HG03060 (cell line): ENCODE measurements at regions not wholly inside any gene's neighbourhood (a gene's known extent, or its start where the extent isn't known, plus 50 kb on each side); places are given as distances from the start of the nearest gene placed in this dataset.

Experiments
- ATAC-seq: cut with Tn5 transposase; IDR thresholded peaks from one replicate; pipeline ENCODE4 v1.9.1; 2021; ENCODE audit warnings: low read depth, moderate number of reproducible peaks; ENCODE audit not compliant: unreplicated experiment

GRCh38 chr18:73966954-73967353 lies 180.7 kb downstream of the FBXO15 start:
- no peak for ATAC-seq

DNA sequence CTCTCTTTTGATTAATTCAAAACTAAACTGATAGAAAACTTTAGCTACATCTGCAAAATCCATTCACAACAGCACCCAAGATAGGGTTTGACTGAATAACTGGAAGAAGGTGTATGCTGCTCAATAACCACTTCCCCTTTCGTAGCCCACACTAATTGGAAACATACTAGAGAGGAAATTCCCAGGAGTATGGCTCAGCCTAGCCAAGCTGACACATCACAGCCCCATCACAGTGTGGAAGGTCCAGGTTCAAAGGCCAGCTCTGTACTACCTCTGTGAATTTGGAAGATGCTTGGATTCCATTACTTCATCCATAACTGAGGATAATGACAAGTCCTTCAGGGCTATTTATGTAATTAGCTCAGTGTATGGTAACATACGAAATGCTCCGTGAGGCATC lies 185.4 kb downstream of the FBXO15 start:
- no peak for ATAC-seq

DNA sequence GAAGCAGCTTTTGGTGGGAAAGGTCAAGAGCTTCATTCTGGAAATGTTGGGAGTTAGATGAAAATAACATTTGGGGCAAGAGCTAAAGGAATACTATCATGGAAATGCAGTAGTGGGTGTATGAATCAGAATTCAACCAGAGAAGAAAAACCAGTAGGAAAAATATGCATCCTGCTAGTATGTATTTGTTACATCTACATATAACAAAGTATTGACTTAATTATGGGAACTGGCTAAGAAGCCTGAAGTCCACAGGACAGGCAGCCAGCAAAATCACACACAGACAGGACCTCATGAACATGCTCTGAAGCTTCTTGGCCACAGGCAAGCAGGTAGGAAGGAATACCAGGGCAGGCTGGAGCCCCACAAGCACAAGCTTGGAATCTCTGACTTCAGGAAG lies 185.8 kb downstream of the FBXO15 start:
- ATAC-seq: no peak

DNA sequence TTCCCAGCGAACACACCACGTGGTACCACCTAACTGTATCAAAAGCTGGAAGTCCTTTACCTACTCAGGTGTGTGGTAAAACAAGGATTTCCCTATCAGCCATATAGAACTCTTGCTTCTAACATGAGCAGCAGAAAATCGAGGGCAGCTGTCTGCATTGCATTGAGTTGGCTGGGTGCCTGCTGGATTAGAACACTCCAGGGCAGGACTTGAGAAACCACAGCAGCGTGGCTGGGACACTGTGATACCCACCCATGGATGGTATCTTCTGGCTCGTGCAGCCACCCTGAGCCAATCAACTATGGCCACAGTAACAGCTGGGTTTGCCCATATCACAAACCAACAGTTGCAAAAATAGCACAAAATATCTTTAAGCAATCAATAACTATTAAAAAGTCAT lies 188.3 kb downstream of the FBXO15 start:
- no peak for ATAC-seq

DNA sequence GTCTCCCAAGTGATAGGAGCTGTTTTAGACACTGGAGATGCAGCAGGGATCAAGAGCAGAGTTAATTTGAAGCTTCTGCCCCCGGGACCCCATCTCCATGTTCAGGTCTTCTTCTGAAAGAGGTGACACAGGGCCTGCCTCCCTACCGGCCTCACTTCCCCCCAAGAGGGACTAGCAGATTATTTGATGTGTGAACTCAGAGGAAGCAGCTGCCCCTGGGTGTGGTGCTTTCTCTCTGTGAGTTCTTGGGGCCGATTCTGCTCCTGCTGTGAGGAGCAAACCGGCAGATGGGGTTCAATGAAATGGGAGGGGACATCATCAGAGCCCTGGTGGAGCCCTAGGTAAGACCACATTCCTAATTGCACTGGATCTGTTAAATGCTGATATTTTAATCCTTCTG lies 193.4 kb downstream of the FBXO15 start:
- no peak for ATAC-seq

- ATAC-seq: no peak
Observed at GRCh38 chr18:73952296-73952946, 195.2 kb downstream of the FBXO15 start.

DNA sequence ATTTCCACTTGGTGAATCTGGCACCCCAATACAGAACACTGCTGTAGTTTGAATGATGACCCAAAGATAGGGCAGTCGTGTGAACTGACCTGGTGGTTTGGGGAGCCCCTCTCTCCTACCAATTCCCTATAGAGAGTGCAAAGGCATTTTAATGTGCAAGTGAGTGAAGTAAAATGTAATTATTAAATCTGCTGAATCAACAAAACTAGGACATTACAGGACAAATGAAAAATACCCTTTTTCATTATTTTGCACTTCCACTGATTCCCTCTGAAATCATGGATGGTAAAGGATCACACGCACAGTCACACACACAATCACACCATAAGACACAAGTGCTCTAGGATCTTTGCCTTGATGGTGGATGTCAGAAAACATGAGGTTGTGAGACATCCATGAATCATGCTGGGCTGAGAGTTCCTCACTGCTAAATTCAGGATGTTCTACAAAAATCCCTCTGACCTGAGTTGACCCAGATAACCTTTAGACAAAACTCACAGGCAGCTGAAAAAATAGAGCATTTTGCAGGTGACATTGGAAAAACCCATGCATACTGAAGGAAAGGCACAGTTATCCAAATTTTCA lies 197.4 kb downstream of the FBXO15 start:
- ATAC-seq: no peak

GRCh38 chr18:73948497-73948896 lies 199.1 kb downstream of the FBXO15 start:
- no peak for ATAC-seq

DNA sequence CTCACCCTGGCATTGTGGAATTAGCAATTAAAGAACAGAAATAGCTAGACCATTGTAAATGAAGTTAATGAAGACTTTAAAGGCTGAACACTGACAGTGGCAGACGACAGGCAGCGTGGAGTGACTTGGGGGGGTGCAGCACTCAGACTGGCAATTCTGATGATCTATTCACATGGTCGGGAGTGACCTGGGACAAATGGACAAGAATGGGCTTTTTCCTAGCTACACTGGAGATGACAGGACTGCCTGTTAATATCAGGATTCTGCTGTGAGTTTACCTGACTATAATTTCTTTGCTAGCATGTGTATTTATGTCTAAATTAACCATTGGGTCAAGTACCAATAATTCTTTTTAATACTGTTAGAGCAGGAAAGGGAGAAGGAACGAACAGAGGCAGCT lies 199.6 kb downstream of the FBXO15 start:
- ATAC-seq: no peak

- ATAC-seq: no peak
Observed at GRCh38 chr18:73947180-73947921, 200.3 kb downstream of the FBXO15 start.

- no peak for ATAC-seq
Observed at GRCh38 chr18:73945130-73945792, 202.4 kb downstream of the FBXO15 start.

DNA sequence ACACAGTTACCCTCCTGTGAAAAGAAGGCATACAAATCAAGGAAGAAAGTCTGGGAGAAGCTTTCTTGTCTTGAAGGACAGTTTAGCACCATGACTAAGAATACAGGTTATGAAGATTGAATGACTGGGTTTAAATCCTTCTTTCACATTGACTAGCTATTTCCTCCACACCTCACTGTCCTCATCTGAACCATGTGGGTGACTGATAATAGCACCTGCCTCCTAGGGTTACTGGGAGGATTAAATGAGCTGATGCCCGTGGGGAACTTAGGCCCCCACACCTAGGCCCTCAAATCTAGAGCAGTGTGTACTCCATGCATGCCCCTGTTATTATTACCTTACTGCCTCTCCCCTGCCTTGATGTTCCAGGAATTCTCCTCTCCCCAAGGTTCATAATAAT lies 202.9 kb downstream of the FBXO15 start:
- no peak for ATAC-seq

- no peak for ATAC-seq
Observed at GRCh38 chr18:73943763-73944162, 203.9 kb downstream of the FBXO15 start.

DNA sequence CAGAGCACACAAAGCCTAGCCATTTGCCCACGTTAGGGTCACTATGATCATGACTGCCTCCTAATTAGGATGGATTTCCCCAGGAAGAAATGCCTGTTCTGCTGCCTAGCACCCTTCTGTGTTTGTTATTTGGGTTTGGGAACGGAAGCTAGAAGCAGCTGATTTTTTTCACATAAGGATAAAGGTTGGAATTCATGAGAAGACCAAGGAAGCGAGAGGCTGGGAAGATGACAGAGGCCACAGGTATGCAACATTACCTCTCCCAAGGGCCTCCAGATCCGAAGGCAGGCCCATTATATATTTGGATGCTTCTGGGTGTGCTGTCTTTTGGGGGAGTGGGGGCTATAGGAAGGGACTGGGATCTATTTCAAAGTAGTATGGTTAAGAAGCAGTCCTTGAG lies 204.7 kb downstream of the FBXO15 start:
- ATAC-seq: no peak

GRCh38 chr18:73942081-73942625 lies 205.5 kb downstream of the FBXO15 start:
- no peak for ATAC-seq

DNA sequence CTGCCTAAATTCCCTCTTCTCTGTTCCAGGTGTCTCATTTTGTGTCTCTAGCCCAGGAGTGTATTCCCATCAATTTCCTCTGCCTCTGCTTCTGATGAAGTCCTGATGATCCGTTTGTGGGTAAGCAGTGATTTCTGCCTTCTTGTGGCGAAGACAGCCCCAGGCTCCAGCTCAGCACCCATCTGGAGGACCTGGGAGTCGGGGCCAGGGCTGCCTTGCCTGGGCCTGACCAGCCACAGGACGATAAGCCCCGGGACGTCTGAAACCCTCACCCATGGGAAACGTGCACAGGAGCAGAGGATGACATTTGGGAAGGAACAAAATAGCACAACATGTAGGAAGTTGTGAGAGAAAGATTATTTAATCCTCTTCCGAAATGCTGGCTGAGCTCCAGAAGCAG lies 206.9 kb downstream of the FBXO15 start:
- no peak for ATAC-seq

DNA sequence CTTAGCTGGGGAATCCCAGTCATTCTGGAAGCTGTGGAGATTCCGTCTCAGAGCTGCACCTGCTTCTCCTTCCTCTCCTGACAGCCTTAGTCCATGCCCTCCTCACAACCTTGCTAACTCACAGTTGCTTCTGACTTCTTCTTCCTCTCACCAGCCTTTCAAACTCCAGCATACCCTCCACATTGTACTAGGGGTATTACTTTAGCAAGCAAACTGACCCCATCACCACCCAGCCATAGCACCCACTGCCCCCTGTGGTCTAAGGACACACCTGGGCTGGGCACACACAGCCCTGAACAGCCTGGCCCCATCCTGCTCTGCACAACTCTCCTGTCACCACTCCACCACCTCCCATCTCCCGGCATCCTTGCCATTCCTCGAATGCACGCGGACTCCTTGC lies 208.2 kb downstream of the FBXO15 start:
- no peak for ATAC-seq

DNA sequence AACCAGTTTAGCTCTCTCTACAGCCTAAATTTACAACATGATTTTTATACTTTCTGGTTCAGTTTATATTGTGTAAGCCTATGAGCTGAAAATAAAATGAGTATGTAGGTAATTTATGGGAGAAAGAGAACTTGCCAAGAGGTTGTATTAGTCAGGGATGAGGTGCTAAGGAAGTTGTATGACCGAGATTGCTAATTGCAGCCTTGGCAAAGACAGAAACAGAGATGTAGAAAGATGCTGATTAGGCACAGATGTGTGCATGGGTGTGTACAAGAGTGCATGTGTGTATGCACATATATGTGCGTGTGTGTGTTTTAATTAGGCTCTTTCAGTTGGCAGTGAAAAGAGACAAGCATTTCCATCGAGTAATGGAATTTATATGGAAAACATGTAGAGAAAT lies 213.9 kb downstream of the FBXO15 start:
- no peak for ATAC-seq

- ATAC-seq: no peak
Observed at GRCh38 chr18:73932976-73933375, 214.7 kb downstream of the FBXO15 start.

DNA sequence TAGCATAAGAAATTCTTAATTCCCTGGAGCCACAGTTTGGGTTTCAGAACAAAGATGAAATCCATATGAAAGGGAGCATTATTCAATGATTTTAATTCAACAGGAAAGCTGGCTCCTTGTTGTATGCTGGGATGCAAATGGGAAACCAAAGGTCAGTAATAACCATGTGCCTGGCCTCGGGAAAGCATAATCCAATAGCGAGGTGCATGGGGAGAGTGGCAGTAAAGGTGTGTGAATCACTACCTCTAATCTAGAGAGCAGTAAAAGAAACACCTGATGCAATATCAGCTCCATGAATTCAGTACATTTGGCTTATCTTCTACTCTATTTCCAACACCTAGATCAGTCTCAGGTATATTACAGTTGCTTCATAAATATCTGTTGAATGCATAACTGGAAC lies 220.1 kb downstream of the FBXO15 start:
- no peak for ATAC-seq

DNA sequence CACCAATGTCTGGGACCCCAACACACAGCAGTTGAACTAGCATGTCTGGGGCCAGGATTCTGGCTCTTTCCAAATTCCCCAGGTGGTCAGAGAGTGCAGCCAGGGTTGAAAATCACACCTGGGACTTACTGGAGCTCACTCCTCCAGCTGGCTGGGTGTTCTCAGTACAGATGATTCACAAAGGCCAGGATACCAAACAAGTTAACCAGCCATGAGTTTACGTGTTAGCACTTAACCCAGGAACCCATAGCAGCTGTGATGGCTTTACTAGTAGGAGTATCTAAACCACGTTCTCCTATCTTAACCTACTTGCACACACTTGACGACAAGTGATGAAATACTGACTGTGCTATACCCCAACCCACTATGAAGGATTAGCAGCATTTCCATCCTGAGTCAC lies 222.8 kb downstream of the FBXO15 start:
- ATAC-seq: no peak
